ENCODE measurements at regions not wholly inside any gene's neighbourhood (a gene's known extent, or its start where the extent isn't known, plus 50 kb on each side); places are given as distances from the start of the nearest gene placed in this dataset.

DNA sequence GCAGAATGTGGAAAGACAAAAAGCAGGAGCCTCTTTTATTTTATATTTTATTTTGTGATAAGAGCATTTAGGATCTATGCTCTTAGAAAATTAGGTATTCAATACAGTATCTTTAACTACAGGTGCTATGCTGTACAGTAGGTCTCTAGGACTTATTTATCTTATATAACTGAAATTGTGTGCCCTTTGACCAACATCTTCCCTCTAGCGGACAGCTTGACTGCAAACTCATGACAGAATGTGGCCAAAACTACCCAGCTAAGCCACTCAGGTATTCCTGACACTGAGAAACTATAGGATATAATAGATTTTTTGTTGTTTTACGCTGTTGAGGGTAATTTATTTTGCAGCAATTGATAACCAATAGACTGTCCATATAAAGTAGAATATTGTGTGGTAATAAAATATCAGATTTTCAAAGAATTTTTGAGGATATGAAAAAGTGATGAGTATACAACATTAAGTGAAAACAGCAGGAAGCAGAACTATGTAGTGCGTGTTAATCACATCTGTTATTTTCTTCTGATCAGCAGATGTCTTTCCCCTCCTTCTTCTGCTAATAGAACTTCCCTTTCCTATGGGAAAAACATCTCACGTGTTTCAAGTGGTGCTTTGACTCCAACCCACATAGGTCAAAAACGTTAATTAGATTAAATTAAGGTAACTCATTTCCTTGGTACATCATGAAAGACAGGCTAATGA, 69.9 kb upstream of the SELENOP start:
- WGBS, 2 experiments, result 78 to 91% methylated on average over 3 to 5 of the region's 5 CpGs
- Histone ChIP-seq H3K4me1 (ENCODE audit: control insufficient read depth, insufficient read depth, low read length) (no peaks in the 10 kb centered on the region), H3K4me3 (ENCODE audit: insufficient read depth, low read depth, low read length) (no peak overlapping the region), H3K27me3 (ENCODE audit: control insufficient read depth, insufficient read depth, low read length, poor library complexity, severe bottlenecking) (no peaks in the 10 kb centered on the region), H3K27ac (ENCODE audit: insufficient read depth, low read depth, low read length, poor library complexity, severe bottlenecking) (no peak overlapping the region), H3K9me3 (ENCODE audit: control insufficient read depth, low read length) (no peaks in the 10 kb centered on the region), H3K36me3 (ENCODE audit: control insufficient read depth, insufficient read depth, low read length) (no peaks in the 10 kb centered on the region)

DNA sequence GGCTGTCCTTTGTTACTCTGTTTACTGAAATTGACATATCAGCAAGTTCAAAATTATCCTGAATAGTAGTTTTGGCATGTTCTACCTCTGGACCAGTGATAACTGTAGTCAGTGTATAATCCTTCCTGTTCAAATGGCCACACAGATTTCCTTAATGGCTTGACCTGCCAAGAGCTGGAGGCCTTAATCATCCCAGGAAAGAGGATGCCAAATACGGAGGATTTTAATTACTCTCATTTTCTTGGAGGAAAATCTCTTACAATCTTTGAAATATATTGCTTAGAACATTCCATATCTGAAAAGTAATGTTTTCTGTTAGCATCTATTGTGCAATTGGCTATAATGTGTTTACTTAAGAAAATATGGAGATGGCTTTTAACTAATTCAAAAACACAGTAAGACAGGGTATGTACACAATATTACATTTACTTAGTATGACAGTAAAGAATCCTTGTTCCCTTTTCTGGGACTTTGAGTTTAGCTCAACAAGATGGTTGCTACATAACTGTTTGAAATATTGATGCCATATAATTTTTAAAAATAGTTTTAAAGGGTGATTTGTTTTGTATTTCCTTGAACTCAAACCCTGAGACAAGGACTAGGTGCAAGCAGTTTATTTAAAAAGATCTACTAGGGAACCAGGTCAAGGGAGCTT, 68.9 kb upstream of the SELENOP start:
- WGBS, 2 experiments, result 89% methylated on average over 1 of the region's 1 CpG; no CpG with 5 or more reads in 1 of the 2 experiments
- no peaks in the 10 kb centered on the region for H3K9me3 ChIP-seq (ENCODE audit: control insufficient read depth, low read length)
- no peak overlapping the region for H3K27ac ChIP-seq (ENCODE audit: insufficient read depth, low read depth, low read length, poor library complexity, severe bottlenecking)
- no peaks in the 10 kb centered on the region for H3K27me3 ChIP-seq (ENCODE audit: control insufficient read depth, insufficient read depth, low read length, poor library complexity, severe bottlenecking)
- no peaks in the 10 kb centered on the region for H3K36me3 ChIP-seq (ENCODE audit: control insufficient read depth, insufficient read depth, low read length)
- no peak overlapping the region for H3K4me3 ChIP-seq (ENCODE audit: insufficient read depth, low read depth, low read length)
- no peaks in the 10 kb centered on the region for H3K4me1 ChIP-seq (ENCODE audit: control insufficient read depth, insufficient read depth, low read length)

DNA sequence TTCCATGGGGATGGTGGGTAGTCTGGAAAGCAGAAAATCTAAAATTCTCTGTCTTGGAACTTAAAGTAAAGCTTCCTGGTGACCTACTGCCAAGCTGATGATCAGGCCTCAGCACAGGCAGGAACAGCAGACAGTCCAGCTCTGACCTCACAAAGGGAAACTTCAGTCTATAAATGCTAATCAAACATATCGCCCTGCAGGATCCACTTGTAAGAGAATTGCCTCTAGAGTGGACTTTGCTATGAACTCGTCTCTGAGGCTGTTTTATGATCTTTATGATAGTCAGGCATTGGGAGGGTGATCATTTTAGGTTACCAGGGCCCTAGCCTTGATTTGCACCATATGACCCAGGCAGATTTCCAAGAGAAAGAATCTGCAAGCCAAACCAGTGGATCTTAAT, 67.6 kb upstream of the SELENOP start:
- no peaks in the 10 kb centered on the region for H3K27me3 ChIP-seq (ENCODE audit: control insufficient read depth, insufficient read depth, low read length, poor library complexity, severe bottlenecking)

DNA sequence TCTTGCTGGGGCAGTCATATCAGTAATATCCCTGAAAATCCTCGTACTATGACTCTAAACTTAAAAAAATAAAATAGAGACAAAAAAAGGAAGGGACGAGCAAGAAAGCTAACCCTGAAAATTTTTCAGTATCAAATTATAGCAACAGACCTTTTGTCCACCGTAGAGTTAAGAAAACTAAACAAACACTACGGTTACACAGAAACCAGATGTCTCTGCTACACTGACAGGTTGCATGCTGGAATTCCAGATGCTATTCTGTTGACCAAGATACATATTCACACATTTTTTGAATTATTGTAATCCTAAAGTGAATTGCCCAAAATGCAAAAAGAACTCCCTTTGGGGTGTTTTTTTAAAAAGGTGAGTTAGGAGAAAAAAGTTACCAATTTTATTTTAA, 66.9 kb upstream of the SELENOP start:
- Histone ChIP-seq H3K4me3 (ENCODE audit: insufficient read depth, low read depth, low read length) (no peak overlapping the region), H3K27ac (ENCODE audit: insufficient read depth, low read depth, low read length, poor library complexity, severe bottlenecking) (no peak overlapping the region), H3K27me3 (ENCODE audit: control insufficient read depth, insufficient read depth, low read length, poor library complexity, severe bottlenecking) (no peaks in the 10 kb centered on the region), H3K4me1 (ENCODE audit: control insufficient read depth, insufficient read depth, low read length) (no peaks in the 10 kb centered on the region), H3K36me3 (ENCODE audit: control insufficient read depth, insufficient read depth, low read length) (no peaks in the 10 kb centered on the region), H3K9me3 (ENCODE audit: control insufficient read depth, low read length) (no peaks in the 10 kb centered on the region)
- WGBS, 2 experiments, result 77 to 89% methylated on average over 3 to 4 of the region's 4 CpGs

More for the DNA sequence above, 67.6 kb upstream of the SELENOP start:
- H3K9me3 ChIP-seq (ENCODE audit: control insufficient read depth, low read length), result no peaks in the 10 kb centered on the region
- no peak overlapping the region for H3K4me3 ChIP-seq (ENCODE audit: insufficient read depth, low read depth, low read length)
- no peak overlapping the region for H3K27ac ChIP-seq (ENCODE audit: insufficient read depth, low read depth, low read length, poor library complexity, severe bottlenecking)
- no peaks in the 10 kb centered on the region for H3K4me1 ChIP-seq (ENCODE audit: control insufficient read depth, insufficient read depth, low read length)
- WGBS, 2 experiments, result 91 to 94% methylated on average over 2 of the region's 2 CpGs
- H3K36me3 ChIP-seq (ENCODE audit: control insufficient read depth, insufficient read depth, low read length), result no peaks in the 10 kb centered on the region

DNA sequence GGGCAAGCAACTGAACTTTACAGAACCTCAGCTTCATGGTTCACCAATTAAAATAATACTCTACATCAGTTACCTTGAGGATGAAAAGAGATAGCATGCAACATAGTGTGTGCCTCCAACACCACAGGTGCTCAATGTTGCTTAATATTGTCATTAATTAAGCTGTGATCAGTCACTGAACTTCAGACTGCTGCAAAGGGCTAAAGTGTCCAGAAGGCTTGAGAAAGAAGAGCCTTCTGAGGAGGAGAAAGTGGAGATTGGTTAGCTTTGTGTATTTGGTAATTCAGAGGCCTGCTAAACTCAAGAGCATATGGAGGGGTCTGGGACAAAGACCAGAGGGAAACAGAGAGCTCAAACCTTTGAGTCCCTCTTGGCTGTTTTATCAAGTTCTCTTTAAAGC, 66.3 kb upstream of the SELENOP start:
- no peak overlapping the region for H3K4me3 ChIP-seq (ENCODE audit: insufficient read depth, low read depth, low read length)
- no peaks in the 10 kb centered on the region for H3K4me1 ChIP-seq (ENCODE audit: control insufficient read depth, insufficient read depth, low read length)
- H3K27ac ChIP-seq (ENCODE audit: insufficient read depth, low read depth, low read length, poor library complexity, severe bottlenecking), result no peak overlapping the region

DNA sequence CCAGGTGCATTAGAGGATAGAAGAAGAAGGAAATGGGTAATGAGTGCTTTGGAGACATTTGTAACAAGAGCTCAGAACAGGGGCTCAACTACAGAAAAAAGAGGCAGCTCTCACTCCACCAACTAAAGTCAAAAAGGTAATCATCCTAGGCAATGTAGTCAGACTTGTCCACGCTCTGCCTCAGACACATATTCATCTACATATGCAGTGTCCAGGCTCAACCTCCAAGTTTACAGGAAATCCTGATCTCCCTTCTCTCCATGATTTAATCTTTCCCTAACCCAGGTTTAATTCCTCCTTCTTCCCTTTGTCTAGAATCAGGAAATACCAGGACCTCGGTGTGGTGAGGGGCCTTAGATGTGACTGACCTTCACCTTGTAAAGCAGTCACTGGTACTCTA, 65.7 kb upstream of the SELENOP start:
- no peaks in the 10 kb centered on the region for H3K4me1 ChIP-seq (ENCODE audit: control insufficient read depth, insufficient read depth, low read length)
- no peaks in the 10 kb centered on the region for H3K27me3 ChIP-seq (ENCODE audit: control insufficient read depth, insufficient read depth, low read length, poor library complexity, severe bottlenecking)
- no peaks in the 10 kb centered on the region for H3K9me3 ChIP-seq (ENCODE audit: control insufficient read depth, low read length)
- no peaks in the 10 kb centered on the region for H3K36me3 ChIP-seq (ENCODE audit: control insufficient read depth, insufficient read depth, low read length)
- no peak overlapping the region for H3K4me3 ChIP-seq (ENCODE audit: insufficient read depth, low read depth, low read length)
- WGBS, 2 experiments, result 91 to 95% methylated on average over 2 of the region's 2 CpGs
- H3K27ac ChIP-seq (ENCODE audit: insufficient read depth, low read depth, low read length, poor library complexity, severe bottlenecking), result no peak overlapping the region

More for the DNA sequence above, 66.3 kb upstream of the SELENOP start:
- H3K27me3 ChIP-seq (ENCODE audit: control insufficient read depth, insufficient read depth, low read length, poor library complexity, severe bottlenecking), result no peaks in the 10 kb centered on the region
- no peaks in the 10 kb centered on the region for H3K9me3 ChIP-seq (ENCODE audit: control insufficient read depth, low read length)
- H3K36me3 ChIP-seq (ENCODE audit: control insufficient read depth, insufficient read depth, low read length), result no peaks in the 10 kb centered on the region

DNA sequence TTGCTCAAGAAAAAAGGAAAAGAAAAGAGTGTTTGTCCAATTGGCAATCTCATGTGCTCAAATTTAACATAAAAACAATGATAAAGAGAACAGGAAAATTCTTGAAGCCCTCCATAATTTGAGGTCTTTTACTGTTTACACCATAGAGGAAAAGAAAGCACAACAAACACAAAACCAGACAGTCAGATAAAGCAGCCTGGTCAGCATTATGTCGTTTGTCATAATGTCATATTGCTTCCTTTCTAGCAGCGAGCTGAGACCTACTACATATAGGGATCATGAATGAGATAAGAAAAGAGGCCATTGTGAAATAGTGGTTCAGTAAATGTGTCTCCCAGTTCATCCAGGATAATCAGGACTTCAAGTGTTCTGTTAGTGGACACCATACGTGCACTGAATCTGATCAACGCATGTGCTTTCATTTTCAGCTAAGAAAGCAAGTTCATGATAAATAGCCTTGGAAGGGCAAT, 64.7 kb upstream of the SELENOP start:
- H3K4me1 ChIP-seq (ENCODE audit: control insufficient read depth, insufficient read depth, low read length), result no peaks in the 10 kb centered on the region
- H3K27ac ChIP-seq (ENCODE audit: insufficient read depth, low read depth, low read length, poor library complexity, severe bottlenecking), result no peak overlapping the region
- H3K4me3 ChIP-seq (ENCODE audit: insufficient read depth, low read depth, low read length), result no peak overlapping the region
- WGBS, 2 experiments, result 91 to 95% methylated on average over 4 of the region's 4 CpGs
- no peaks in the 10 kb centered on the region for H3K9me3 ChIP-seq (ENCODE audit: control insufficient read depth, low read length)
- H3K27me3 ChIP-seq (ENCODE audit: control insufficient read depth, insufficient read depth, low read length, poor library complexity, severe bottlenecking), result no peaks in the 10 kb centered on the region
- H3K36me3 ChIP-seq (ENCODE audit: control insufficient read depth, insufficient read depth, low read length), result no peaks in the 10 kb centered on the region

DNA sequence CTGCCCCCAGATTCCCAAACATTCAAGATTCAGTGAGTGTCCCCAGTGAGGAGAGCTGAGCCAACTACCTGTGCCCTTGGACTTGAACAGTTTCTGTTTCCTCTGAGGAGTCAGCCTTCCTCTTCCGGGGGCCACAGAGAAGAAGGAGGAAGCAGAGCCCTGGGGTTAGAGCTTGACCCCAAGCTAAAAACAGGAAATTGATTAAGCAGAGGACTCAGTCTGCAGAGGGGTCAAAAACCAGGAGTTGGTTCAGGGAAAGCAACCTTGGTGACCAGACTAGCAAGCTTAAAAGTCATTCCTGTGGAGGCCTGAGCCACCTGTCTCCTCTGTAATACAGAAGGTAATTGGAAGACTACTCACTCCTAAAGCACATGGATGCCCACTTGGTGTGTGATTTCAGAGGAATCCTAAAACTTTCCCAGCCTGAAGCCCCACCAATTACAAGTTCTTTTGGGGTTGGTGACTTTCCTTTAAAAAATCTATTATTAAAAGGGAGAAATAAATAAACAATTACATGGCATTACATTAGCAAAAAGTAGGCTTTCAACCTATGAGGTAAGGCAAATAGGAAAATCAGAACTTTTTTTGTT, 64.2 kb upstream of the SELENOP start:
- Histone ChIP-seq H3K4me3 (ENCODE audit: insufficient read depth, low read depth, low read length) (no peak overlapping the region), H3K9me3 (ENCODE audit: control insufficient read depth, low read length) (no peaks in the 10 kb centered on the region), H3K36me3 (ENCODE audit: control insufficient read depth, insufficient read depth, low read length) (no peaks in the 10 kb centered on the region), H3K27me3 (ENCODE audit: control insufficient read depth, insufficient read depth, low read length, poor library complexity, severe bottlenecking) (no peaks in the 10 kb centered on the region), H3K4me1 (ENCODE audit: control insufficient read depth, insufficient read depth, low read length) (no peaks in the 10 kb centered on the region), H3K27ac (ENCODE audit: insufficient read depth, low read depth, low read length, poor library complexity, severe bottlenecking) (no peak overlapping the region)
- WGBS, 2 experiments, result 89 to 94% methylated on average over 1 of the region's 1 CpG

DNA sequence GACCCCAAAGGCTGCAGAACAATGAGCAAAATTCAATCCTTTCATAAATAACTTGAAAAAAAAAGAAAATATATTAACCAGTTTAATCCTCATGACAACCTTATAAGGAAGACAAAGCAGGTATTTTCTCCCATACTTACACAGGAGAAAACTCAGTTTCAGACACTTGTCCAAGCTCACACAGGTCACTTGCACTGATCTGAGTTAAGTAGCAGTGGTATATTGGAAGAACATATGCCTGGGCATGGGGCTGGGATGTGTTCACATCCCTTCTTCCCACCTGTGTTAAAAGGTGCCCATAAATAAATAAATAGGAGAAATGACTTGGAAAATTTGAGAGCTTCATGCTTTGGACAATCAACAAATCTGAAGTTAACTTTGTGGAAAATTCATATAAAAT, 63.5 kb upstream of the SELENOP start:
- H3K27ac ChIP-seq (ENCODE audit: insufficient read depth, low read depth, low read length, poor library complexity, severe bottlenecking), result no peak overlapping the region
- H3K9me3 ChIP-seq (ENCODE audit: control insufficient read depth, low read length), result no peaks in the 10 kb centered on the region
- no peaks in the 10 kb centered on the region for H3K4me1 ChIP-seq (ENCODE audit: control insufficient read depth, insufficient read depth, low read length)

DNA sequence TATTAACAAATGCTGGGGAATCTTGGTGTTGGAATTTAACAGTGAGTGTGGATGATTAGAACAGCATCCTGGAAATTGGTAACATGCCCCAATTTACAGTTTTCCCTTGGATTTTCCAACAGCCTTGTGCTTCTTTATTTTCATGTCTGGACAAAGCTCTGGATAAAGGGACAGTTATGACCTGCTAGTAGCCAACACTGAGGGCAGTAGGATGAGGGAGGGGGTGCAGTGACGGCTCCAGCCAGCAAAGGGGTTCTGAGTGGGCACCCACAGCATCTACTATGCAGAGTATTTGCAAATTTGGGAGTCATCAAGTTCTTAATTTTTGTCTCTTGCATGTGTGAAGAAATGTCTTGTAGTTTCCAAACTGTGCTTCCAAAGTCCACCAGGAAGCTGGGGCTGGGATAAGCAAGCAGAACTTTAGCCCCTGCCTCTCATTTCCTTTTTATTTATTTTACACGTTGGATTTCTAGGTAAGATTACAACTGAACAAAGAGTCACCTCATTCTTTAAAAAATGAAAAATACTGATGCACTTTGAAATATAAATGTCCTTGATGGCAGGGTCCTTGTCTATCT, 63.0 kb upstream of the SELENOP start:
- Histone ChIP-seq H3K4me3 (ENCODE audit: insufficient read depth, low read depth, low read length) (no peak overlapping the region), H3K27ac (ENCODE audit: insufficient read depth, low read depth, low read length, poor library complexity, severe bottlenecking) (no peak overlapping the region), H3K4me1 (ENCODE audit: control insufficient read depth, insufficient read depth, low read length) (no peaks in the 10 kb centered on the region), H3K27me3 (ENCODE audit: control insufficient read depth, insufficient read depth, low read length, poor library complexity, severe bottlenecking) (no peaks in the 10 kb centered on the region), H3K9me3 (ENCODE audit: control insufficient read depth, low read length) (no peaks in the 10 kb centered on the region), H3K36me3 (ENCODE audit: control insufficient read depth, insufficient read depth, low read length) (no peaks in the 10 kb centered on the region)
- 86 to 96% methylated on average over 1 to 2 of the region's 2 CpGs for WGBS, 2 experiments

More for the DNA sequence above, 63.5 kb upstream of the SELENOP start:
- no peak overlapping the region for H3K4me3 ChIP-seq (ENCODE audit: insufficient read depth, low read depth, low read length)
- H3K36me3 ChIP-seq (ENCODE audit: control insufficient read depth, insufficient read depth, low read length), result no peaks in the 10 kb centered on the region
- no peaks in the 10 kb centered on the region for H3K27me3 ChIP-seq (ENCODE audit: control insufficient read depth, insufficient read depth, low read length, poor library complexity, severe bottlenecking)

Data from ectodermal cell (in vitro differentiated cells).